DOHH2 (cell line): ENCODE measurements at regions not wholly inside any gene's neighbourhood (a gene's known extent, or its start where the extent isn't known, plus 50 kb on each side); places are given as distances from the start of the nearest gene placed in this dataset.

Experiments used
- H3F3A ChIP-seq: fragments of 200-600 bp; sonication (generic), shearing (Covaris generic); 2 replicates; pipeline ENCODE4 v1.6.0; 2016; ENCODE audit warnings: antibody characterized with exemption, mild to moderate bottlenecking; ENCODE audit not compliant: control insufficient read depth, insufficient read depth
- H3K27ac ChIP-seq: fragments of 200-600 bp; sonication (generic); 2 replicates; pipeline ENCODE4 v1.5.1; 2014; ENCODE audit warnings: low read depth, mild to moderate bottlenecking, low read length, moderate library complexity
- H3K27me3 ChIP-seq: fragments of 200-600 bp; sonication (generic); 2 replicates; pipeline ENCODE4 v1.6.1; 2014; ENCODE audit warnings: mild to moderate bottlenecking, low read length, mixed read lengths; ENCODE audit not compliant: control insufficient read depth
- H3K36me3 ChIP-seq: fragments of 200-600 bp; sonication (generic); 2 replicates; pipeline ENCODE4 v1.6.1; 2014; ENCODE audit warnings: mild to moderate bottlenecking, low read length, moderate library complexity, mixed read lengths; ENCODE audit not compliant: control insufficient read depth
- H3K4me1 ChIP-seq: fragments of 200-600 bp; sonication (generic); 2 replicates; pipeline ENCODE4 v1.6.1; 2014; ENCODE audit warnings: mild to moderate bottlenecking, low read length, mixed read lengths; ENCODE audit not compliant: control insufficient read depth
- H3K4me2 ChIP-seq: fragments of 200-600 bp; sonication (generic); 2 replicates; pipeline ENCODE4 v1.6.0; 2014; ENCODE audit warnings: mild to moderate bottlenecking, low read length, moderate library complexity
- H3K4me3 ChIP-seq: fragments of 200-600 bp; sonication (generic); 2 replicates; pipeline ENCODE4 v1.5.1; 2014; ENCODE audit warnings: mild to moderate bottlenecking, low read length, mixed read lengths
- H3K79me2 ChIP-seq: fragments of 200-600 bp; sonication (generic); 2 replicates; pipeline ENCODE4 v1.6.1; 2014; ENCODE audit warnings: mild to moderate bottlenecking, low read length, mixed read lengths; ENCODE audit not compliant: control insufficient read depth
- H3K9me2 ChIP-seq: fragments of 200-600 bp; sonication (generic); replicated peaks from 2 replicates; pipeline ENCODE4 v1.6.1; 2014; ENCODE audit warnings: mild to moderate bottlenecking, low read length, mixed read lengths; ENCODE audit not compliant: control insufficient read depth
- H3K9me3 ChIP-seq: fragments of 200-600 bp; sonication (generic); 2 replicates; pipeline ENCODE4 v1.6.1; 2014; ENCODE audit warnings: antibody characterized with exemption, low read length, mixed read lengths; ENCODE audit not compliant: control insufficient read depth, insufficient read depth
- H4K20me1 ChIP-seq: fragments of 200-600 bp; sonication (generic); 2 replicates; pipeline ENCODE4 v1.6.0; 2014; ENCODE audit warnings: low read depth, mild to moderate bottlenecking, antibody characterized with exemption, low read length, moderate library complexity; ENCODE audit not compliant: control insufficient read depth, insufficient read depth
- CTCF ChIP-seq: fragments of 200-600 bp; sonication (generic); IDR thresholded peaks from one replicate; pipeline ENCODE4 v1.5.1; 2014; ENCODE audit warnings: antibody characterized with exemption, mild to moderate bottlenecking, low read depth, low read length; ENCODE audit not compliant: poor library complexity, severe bottlenecking
- EZH2phosphoT487 ChIP-seq: fragments of 200-600 bp; sonication (generic); IDR thresholded peaks from 2 replicates; pipeline ENCODE4 v1.6.1; 2017; ENCODE audit warnings: borderline replicate concordance, mild to moderate bottlenecking, antibody characterized with exemption, low read length, moderate library complexity, mixed read lengths

GRCh38 chr2:108124736-108125495 lies 114.9 kb upstream of the SULT1C3 start:
- Histone ChIP-seq H3K4me3 (no peak overlapping the region), H3K36me3 (no peaks in the 10 kb centered on the region), H4K20me1 (no peaks in the 10 kb centered on the region), H3K9me2 (no peaks in the 10 kb centered on the region), H3F3A (no peaks in the 10 kb centered on the region), H3K27ac (no peak overlapping the region), H3K4me2 (no peak overlapping the region), H3K79me2 (no peaks in the 10 kb centered on the region), H3K9me3 (no peaks in the 10 kb centered on the region), H3K4me1 (no peaks in the 10 kb centered on the region), H3K27me3 (no peaks in the 10 kb centered on the region)
- TF ChIP-seq CTCF (no peak), EZH2phosphoT487 (no peak)

DNA sequence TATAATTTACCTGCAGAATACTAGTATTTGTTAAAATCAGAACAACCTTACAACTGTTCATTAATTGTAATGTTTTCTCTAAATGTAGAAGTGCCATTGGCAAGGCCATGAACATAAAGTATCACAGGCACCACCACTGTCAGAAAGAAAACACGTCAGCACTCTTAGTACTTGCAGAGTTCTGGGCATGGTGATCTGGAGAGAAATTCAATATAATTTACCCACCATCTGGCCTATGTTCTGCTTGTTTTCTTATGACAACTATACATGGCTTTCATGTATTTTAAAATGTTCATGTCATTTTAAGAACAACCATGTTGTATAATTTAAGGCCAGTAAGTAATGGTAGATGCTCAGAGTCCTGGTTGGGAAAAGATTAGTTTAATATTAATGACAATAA lies 114.2 kb upstream of the SULT1C3 start:
- no peaks in the 10 kb centered on the region for H3K36me3 ChIP-seq
- no peak overlapping the region for H3K4me3 ChIP-seq
- no peaks in the 10 kb centered on the region for H4K20me1 ChIP-seq
- H3K27ac ChIP-seq = no peak overlapping the region
- no peaks in the 10 kb centered on the region for H3F3A ChIP-seq
- H3K4me2 ChIP-seq = no peak overlapping the region
- no peak for TF ChIP-seq EZH2phosphoT487
- TF ChIP-seq CTCF = no peak
- no peaks in the 10 kb centered on the region for H3K9me2 ChIP-seq
- no peaks in the 10 kb centered on the region for H3K4me1 ChIP-seq
- no peaks in the 10 kb centered on the region for H3K27me3 ChIP-seq
- no peaks in the 10 kb centered on the region for H3K79me2 ChIP-seq
- no peaks in the 10 kb centered on the region for H3K9me3 ChIP-seq

DNA sequence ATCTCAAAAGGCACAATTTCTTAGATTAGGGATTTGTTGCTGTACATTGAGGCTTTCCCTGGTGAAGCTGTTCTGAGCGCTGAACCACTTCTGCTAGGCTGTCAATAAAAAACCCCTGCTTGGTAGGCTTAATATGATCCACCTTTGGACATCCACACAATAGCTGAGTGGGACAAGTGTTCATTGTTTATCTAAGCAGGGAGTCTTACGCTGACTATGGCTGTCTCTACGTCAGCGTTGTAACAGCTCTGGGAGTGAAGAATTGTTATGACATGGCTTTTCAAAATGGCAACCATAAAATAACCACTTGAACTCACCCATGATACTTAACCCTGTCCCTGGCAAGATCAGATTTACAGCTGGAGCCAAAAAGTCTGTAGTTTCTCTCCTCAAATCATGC lies 111.5 kb upstream of the SULT1C3 start:
- Histone ChIP-seq H3K4me2 (no peak overlapping the region), H3K79me2 (no peaks in the 10 kb centered on the region), H3K9me3 (no peaks in the 10 kb centered on the region), H3K4me1 (no peaks in the 10 kb centered on the region), H3K4me3 (no peak overlapping the region), H3K36me3 (no peaks in the 10 kb centered on the region), H3K27me3 (no peaks in the 10 kb centered on the region), H3K9me2 (no peaks in the 10 kb centered on the region), H3K27ac (no peak overlapping the region), H3F3A (no peaks in the 10 kb centered on the region), H4K20me1 (no peaks in the 10 kb centered on the region)
- TF ChIP-seq EZH2phosphoT487 (no peak), CTCF (no peak)
